ENCODE measurements at regions not wholly inside any gene's neighbourhood (a gene's known extent, or its start where the extent isn't known, plus 50 kb on each side); places are given as distances from the start of the nearest gene placed in this dataset.
"Not testable (repeated sequence)": the region's sequence is repeated elsewhere in the genome, so short reads cannot be mapped to it uniquely, and the experiment has no call there.

GRCh38 chr2:208686665-208687064, 280.1 kb downstream of the PTH2R start:
- no peak for ATAC-seq
- H3K27ac ChIP-seq (ENCODE audit: low read length), result no peak overlapping the region
- TF ChIP-seq EZH2phosphoT487 (IDR thresholded peaks at IDR 0.05; ENCODE audit: borderline replicate concordance, low read length), result no peak
- H3K9me2 ChIP-seq (replicated peaks; ENCODE audit: low read length), result no peaks in the 10 kb centered on the region
- ChIA-PET POLR2A (ENCODE audit: unreplicated experiment) (no interaction called here), CTCF (no interaction called here)
- H3K4me1 ChIP-seq (ENCODE audit: insufficient read depth, low read length), result no peaks in the 10 kb centered on the region
- 0 out of 2 replicates have a peak, but pooled peaks cover 6% of the 10 kb centered on the region for H3K9me3 ChIP-seq (ENCODE audit: low read length)
- no peaks in the 10 kb centered on the region for H3K79me2 ChIP-seq (ENCODE audit: low read length)
- H3K9ac ChIP-seq (ENCODE audit: low read length), result no peak overlapping the region
- no peak overlapping the region for H2AFZ ChIP-seq (ENCODE audit: low read length)
- no peak overlapping the region for H3K4me3 ChIP-seq (ENCODE audit: low read length)
- H3K4me2 ChIP-seq (ENCODE audit: low read length), result no peak overlapping the region
- H3F3A ChIP-seq (ENCODE audit: low read length, unreplicated experiment), result no peaks in the 10 kb centered on the region
- no peaks in the 10 kb centered on the region for H3K36me3 ChIP-seq (ENCODE audit: low read depth, low read length)
- H4K20me1 ChIP-seq (ENCODE audit: low read length), result no peaks in the 10 kb centered on the region
- intact Hi-C loops (cut with micrococcal nuclease), result no loop called here
- peak; percentile 4 for DNase-seq
- BruUV-seq (replicated peaks), result no TSS peak
- no peaks in the 10 kb centered on the region for H3K27me3 ChIP-seq (ENCODE audit: low read length)

- BruUV-seq (replicated peaks); CTCF ChIA-PET; H3K36me3 ChIP-seq (ENCODE audit: low read depth, low read length); ATAC-seq; H3K9ac ChIP-seq (ENCODE audit: low read length); H2AFZ ChIP-seq (ENCODE audit: low read length); H3K4me2 ChIP-seq (ENCODE audit: low read length); intact Hi-C loops (cut with micrococcal nuclease); POLR2A ChIA-PET (ENCODE audit: unreplicated experiment); H3K79me2 ChIP-seq (ENCODE audit: low read length); H3K27ac ChIP-seq (ENCODE audit: low read length); H3K4me3 ChIP-seq (ENCODE audit: low read length); DNase-seq; H3K4me1 ChIP-seq (ENCODE audit: insufficient read depth, low read length); H3F3A ChIP-seq (ENCODE audit: low read length, unreplicated experiment); H3K27me3 ChIP-seq (ENCODE audit: low read length); H3K9me3 ChIP-seq (ENCODE audit: low read length); H3K9me2 ChIP-seq (replicated peaks; ENCODE audit: low read length); H4K20me1 ChIP-seq (ENCODE audit: low read length): not testable (repeated sequence)
These were observed 281.1 kb downstream of the PTH2R start for GRCh38 chr2:208687720-208688119.

- Histone ChIP-seq H4K20me1 (ENCODE audit: low read length) (no peaks in the 10 kb centered on the region), H3K4me2 (ENCODE audit: low read length) (no peak overlapping the region), H3F3A (ENCODE audit: low read length, unreplicated experiment) (no peaks in the 10 kb centered on the region), H3K79me2 (ENCODE audit: low read length) (no peaks in the 10 kb centered on the region), H3K9me2 (replicated peaks; ENCODE audit: low read length) (no peaks in the 10 kb centered on the region), H3K27me3 (ENCODE audit: low read length) (no peaks in the 10 kb centered on the region), H3K36me3 (ENCODE audit: low read depth, low read length) (no peaks in the 10 kb centered on the region), H3K4me1 (ENCODE audit: insufficient read depth, low read length) (no peaks in the 10 kb centered on the region), H3K9ac (ENCODE audit: low read length) (no peak overlapping the region), H3K9me3 (ENCODE audit: low read length) (no peaks in the 10 kb centered on the region), H2AFZ (ENCODE audit: low read length) (no peak overlapping the region), H3K27ac (ENCODE audit: low read length) (no peak overlapping the region), H3K4me3 (ENCODE audit: low read length) (no peak overlapping the region)
- ATAC-seq (no peak), DNase-seq (no peak)
- POLR2A ChIA-PET (ENCODE audit: unreplicated experiment), result no interaction called here
- BruUV-seq (replicated peaks), result no TSS peak
- no peak for TF ChIP-seq EZH2phosphoT487 (IDR thresholded peaks at IDR 0.05; ENCODE audit: borderline replicate concordance, low read length)
- no peak for TF ChIP-seq EZH2 (IDR thresholded peaks at IDR 0.05; ENCODE audit: low read length, unreplicated experiment)
- TF ChIP-seq CTCF (conservative IDR thresholded peaks at IDR 0.05; ENCODE audit: low read depth, low read length), result no peak
- intact Hi-C loops (cut with micrococcal nuclease), result no loop called here
- CTCF ChIA-PET, result no interaction called here
These were observed 291.5 kb downstream of the PTH2R start for GRCh38 chr2:208698114-208698513.

GRCh38 chr2:208708486-208708885, 301.9 kb downstream of the PTH2R start:
- POLR2A ChIA-PET (ENCODE audit: unreplicated experiment), result no interaction called here
- no peak for ATAC-seq
- CTCF ChIA-PET, result no interaction called here
- no peaks in the 10 kb centered on the region for H3K27me3 ChIP-seq (ENCODE audit: low read length)
- DNase-seq, result no peak
- TF ChIP-seq EZH2phosphoT487 (IDR thresholded peaks at IDR 0.05; ENCODE audit: borderline replicate concordance, low read length), result no peak
- H3K36me3 ChIP-seq (ENCODE audit: low read depth, low read length), result no peaks in the 10 kb centered on the region
- H3K4me3 ChIP-seq (ENCODE audit: low read length), result no peak overlapping the region
- no peak overlapping the region for H3K9ac ChIP-seq (ENCODE audit: low read length)
- no peaks in the 10 kb centered on the region for H3F3A ChIP-seq (ENCODE audit: low read length, unreplicated experiment)
- no peaks in the 10 kb centered on the region for H3K79me2 ChIP-seq (ENCODE audit: low read length)
- intact Hi-C loops (cut with micrococcal nuclease), result no loop called here
- H3K9me3 ChIP-seq (ENCODE audit: low read length), result no peaks in the 10 kb centered on the region
- no peak overlapping the region for H2AFZ ChIP-seq (ENCODE audit: low read length)
- no peak overlapping the region for H3K4me2 ChIP-seq (ENCODE audit: low read length)
- no TSS peak for BruUV-seq (replicated peaks)
- H4K20me1 ChIP-seq (ENCODE audit: low read length), result no peaks in the 10 kb centered on the region
- H3K9me2 ChIP-seq (replicated peaks; ENCODE audit: low read length), result no peaks in the 10 kb centered on the region
- no peaks in the 10 kb centered on the region for H3K4me1 ChIP-seq (ENCODE audit: insufficient read depth, low read length)
- H3K27ac ChIP-seq (ENCODE audit: low read length), result no peak overlapping the region

All from PC-3 (cell line).